ENCODE measurements at regions not wholly inside any gene's neighbourhood (a gene's known extent, or its start where the extent isn't known, plus 50 kb on each side); places are given as distances from the start of the nearest gene placed in this dataset.
"Not testable (repeated sequence)": the region's sequence is repeated elsewhere in the genome, so short reads cannot be mapped to it uniquely, and the experiment has no call there.

GRCh38 chr6:79431537-79431933, 105.7 kb downstream of the LCA5 start:
- no peak for DNase-seq

GRCh38 chr6:79430913-79431536, 106.2 kb downstream of the LCA5 start:
- no peak for DNase-seq

- DNase-seq, result no peak
Measured at GRCh38 chr6:79427721-79428120, 109.5 kb downstream of the LCA5 start.

GRCh38 chr6:79426625-79427278, 110.5 kb downstream of the LCA5 start:
- DNase-seq, result no peak

GRCh38 chr6:79425589-79426311, 111.5 kb downstream of the LCA5 start:
- no peak for DNase-seq

GRCh38 chr6:79423216-79423615, 114.0 kb downstream of the LCA5 start:
- no peak for DNase-seq

GRCh38 chr6:79422666-79423065, 114.6 kb downstream of the LCA5 start:
- DNase-seq, result no peak

- DNase-seq, result peak; percentile 74
Measured at GRCh38 chr6:79421707-79422484, 115.3 kb downstream of the LCA5 start.

- DNase-seq, result no peak
Measured at GRCh38 chr6:79421001-79421411, 116.2 kb downstream of the LCA5 start.

GRCh38 chr6:79420054-79420453, 117.2 kb downstream of the LCA5 start:
- no peak for DNase-seq

- no peak for DNase-seq
Measured at GRCh38 chr6:79416931-79417330, 120.3 kb downstream of the LCA5 start.

- no peak for DNase-seq
Measured at GRCh38 chr6:79413562-79414002, 123.6 kb downstream of the LCA5 start.

GRCh38 chr6:79410806-79411205, 126.4 kb downstream of the LCA5 start:
- no peak for DNase-seq

- no peak for DNase-seq
Measured at GRCh38 chr6:79408256-79408974, 128.8 kb downstream of the LCA5 start.

GRCh38 chr6:79404677-79405076, 132.6 kb downstream of the LCA5 start:
- DNase-seq, result no peak

- DNase-seq, result no peak
Measured at GRCh38 chr6:79404261-79404660, 133.0 kb downstream of the LCA5 start.

- no peak for DNase-seq
Measured at GRCh38 chr6:79403563-79403962, 133.7 kb downstream of the LCA5 start.

- DNase-seq, result no peak
Measured at GRCh38 chr6:79403086-79403485, 134.1 kb downstream of the LCA5 start.

- DNase-seq, result no peak
Measured at GRCh38 chr6:79399499-79399898, 137.7 kb downstream of the LCA5 start.

- not testable (repeated sequence) for DNase-seq
Measured at GRCh38 chr6:79398617-79399016, 138.6 kb downstream of the LCA5 start.

GRCh38 chr6:79396625-79397024, 140.6 kb downstream of the LCA5 start:
- DNase-seq, result no peak

- no peak for DNase-seq
Measured at GRCh38 chr6:79394690-79395089, 142.5 kb downstream of the LCA5 start.

- no peak for DNase-seq
Measured at GRCh38 chr6:79392094-79392493, 145.1 kb downstream of the LCA5 start.
